Umbilical cord (tissue), 1 donor: ENCODE measurements at regions not wholly inside any gene's neighbourhood (a gene's known extent, or its start where the extent isn't known, plus 50 kb on each side); places are given as distances from the start of the nearest gene placed in this dataset.
"Not testable (repeated sequence)": the region's sequence is repeated elsewhere in the genome, so short reads cannot be mapped to it uniquely, and the experiment has no call there.

Experiments used
- DNase-seq: peaks from one replicate; pipeline ENCODE4 v3.0.0-alpha.2; 2015; ENCODE audit warnings: low spot score

DNA sequence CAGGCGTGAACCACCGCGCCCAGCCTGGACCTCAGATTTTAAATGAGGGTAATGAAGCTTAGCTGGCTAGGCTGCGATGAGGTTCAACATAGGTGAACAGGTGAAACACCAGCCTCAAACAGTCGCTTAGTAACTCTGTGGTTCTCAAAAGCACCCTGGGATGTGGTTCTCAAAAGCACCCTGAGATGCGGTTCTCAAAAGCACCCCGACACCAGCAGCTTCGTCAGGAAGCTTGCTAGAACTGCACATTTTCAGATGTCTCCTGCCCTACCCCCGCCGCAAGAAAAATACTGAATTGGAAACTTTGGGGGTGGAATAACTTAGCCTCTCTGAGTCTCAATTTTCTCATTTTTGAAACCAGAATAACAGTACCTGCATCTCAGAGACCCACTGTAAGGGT, 86.7 kb upstream of the XYLT1 start:
- DNase-seq = no peak

DNA sequence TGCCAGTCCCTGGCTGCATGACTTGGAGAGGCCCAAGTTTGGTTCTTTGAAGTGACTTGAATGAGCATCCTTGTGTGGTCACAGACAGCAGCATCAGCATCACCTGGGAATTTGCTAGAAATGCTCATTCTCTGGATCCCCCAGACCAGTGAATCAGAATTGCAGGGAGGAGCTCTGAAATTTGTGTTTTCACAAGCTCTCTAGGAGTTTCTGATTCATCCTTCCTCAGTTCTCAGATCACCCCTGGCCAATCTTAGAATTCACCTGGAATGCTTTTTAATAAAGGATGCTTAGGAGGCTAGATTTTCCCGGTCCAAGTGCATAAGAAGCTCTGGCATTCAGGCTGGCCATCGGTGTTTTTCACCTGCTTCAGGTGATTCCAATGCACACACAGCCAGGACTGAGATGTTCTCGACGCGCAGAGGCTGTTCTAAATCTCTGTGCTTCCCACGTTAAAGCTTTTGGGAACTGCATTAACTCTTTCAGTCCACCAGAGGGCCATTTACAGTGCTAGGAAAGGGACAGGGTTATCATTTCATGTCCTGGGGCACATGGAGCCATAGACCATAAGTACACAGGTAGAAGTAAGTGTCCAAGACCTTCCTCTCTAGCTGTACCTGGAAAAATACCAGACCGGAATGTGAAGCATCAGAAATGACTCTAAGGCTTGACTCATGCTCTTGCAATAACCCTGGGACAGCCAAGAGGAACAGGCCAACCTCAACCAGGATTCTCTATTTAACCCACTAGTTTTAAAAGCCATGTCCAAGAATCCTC, 85.7 kb upstream of the XYLT1 start:
- peak; percentile 14 for DNase-seq

DNA sequence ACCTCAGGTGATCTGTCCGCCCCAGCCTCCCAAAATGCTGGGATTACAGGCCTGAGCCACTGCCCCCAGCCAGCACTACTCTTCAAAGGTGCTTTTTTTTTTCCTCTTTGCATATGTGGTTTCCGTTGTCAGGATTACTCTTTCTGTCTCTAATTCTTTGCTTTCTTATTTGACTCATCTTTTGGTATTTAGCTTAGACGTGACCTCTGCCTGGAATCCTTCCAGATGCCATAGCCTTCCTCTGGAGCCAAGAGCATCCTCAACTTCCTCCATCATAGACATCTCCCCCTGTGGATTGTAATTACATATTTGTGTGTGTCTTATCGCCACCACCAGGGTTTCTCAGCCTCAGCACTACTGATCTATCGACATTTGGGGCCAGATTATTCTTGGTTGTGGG, 84.4 kb upstream of the XYLT1 start:
- no peak for DNase-seq

DNA sequence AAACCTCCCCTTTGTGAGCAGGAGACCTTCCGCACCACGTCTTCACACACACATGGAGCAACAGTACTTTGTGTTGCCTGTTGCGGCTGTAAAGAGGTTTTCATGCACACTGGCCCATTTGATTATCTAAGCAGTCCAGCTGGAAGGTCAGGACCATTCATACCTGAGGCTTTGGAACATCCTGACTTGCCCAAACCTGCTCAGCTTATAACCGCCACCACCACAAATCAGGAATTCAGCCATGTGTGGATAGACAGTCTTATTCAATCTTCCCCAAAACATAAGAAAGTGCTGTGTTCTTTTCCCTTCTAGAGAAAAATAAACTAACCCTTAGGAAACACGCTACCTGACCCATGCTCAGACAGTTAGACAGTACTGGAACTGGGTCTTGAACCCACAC, 81.6 kb upstream of the XYLT1 start:
- DNase-seq = no peak

DNA sequence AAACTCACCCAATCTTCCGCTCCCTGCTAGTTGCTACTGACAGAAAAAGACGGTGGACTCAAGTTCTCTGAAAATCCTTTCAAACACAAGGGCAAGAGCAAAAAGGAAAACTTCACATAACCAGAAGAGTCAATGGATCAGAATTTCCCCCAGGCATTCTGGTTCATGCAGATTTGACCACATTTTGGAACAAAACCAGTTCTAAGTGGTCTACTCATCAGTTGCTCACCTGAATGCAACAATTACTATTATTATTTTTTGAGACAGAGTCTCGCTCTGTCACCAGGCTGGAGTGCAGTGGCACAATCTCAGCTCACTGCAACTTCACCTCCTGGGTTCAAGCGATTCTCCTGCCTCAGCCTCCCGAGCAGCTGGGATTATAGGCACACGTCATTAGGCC, 80.9 kb upstream of the XYLT1 start:
- not testable (repeated sequence) for DNase-seq

DNA sequence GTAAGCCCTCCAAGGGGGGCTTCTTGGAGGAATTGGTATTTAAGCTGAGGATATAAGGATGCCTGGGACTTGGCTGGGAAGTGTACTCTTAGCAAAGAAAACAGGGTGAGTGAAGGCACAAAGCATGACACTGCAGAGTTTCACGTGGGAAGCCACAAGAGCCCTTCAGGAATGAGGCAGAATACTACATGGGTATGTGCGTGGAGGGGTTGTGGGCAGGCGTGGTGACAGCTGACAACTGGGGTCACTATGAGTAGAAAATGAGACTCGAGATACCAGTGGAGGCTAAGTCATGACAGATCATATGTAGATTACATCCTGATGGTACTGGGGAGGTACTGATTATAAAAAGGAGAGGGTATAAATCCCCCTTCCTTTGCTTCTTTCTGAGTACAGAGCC, 78.1 kb upstream of the XYLT1 start:
- DNase-seq = no peak

DNA sequence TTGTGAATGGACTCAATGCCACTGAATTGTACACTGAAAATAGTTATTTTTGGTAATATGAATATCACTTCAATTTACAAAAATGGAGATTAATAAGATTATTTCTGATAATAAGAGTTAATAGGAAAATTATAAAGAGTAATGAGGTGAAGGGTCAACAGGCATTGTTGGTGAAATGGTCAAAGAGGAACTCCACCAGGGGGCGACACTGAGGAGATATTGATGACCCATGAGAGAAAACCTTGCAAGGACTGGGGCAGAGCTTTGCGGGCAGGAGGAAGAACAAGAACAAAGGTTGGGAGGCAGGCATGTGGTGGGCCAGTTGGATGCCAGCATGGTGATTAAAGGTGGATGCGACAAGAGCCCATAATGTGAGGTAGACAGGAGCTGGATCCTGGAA, 74.0 kb upstream of the XYLT1 start:
- DNase-seq = no peak

DNA sequence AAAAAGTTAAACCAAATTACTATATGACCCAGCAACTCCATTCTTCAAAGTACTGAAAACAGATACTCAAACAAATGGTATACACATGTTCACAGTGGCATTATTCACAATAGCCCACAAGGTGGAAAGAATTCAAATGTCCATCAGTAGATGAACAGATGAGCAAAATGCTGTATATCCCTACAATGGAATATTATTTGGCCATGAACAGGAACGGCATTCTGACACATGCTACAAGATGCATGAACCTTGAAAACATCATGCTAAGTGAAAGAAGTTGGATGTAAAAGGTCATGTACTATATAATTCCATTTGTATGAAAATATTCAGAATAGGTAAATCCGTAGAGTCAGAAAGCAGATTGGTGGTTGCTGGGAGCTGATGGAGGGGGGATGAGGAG, 73.5 kb upstream of the XYLT1 start:
- no peak for DNase-seq

DNA sequence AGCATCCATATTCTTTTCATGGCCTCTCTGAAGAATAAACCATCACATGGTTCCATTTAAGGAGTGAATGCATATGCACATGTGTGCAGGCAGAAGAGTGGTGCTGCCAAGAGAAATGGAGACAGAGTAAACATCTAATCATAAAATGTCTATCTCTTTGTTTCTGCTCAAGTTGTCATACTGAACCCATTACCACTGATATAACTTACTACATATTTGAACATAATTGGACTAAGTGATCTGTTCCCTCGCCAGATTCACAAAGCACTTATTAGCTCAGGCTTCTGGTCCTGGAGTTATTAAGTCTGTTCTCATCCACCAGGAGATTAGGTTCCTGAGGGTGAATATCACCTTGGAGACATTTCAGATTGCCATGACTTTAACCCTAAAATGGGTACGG, 72.3 kb upstream of the XYLT1 start:
- DNase-seq = no peak

DNA sequence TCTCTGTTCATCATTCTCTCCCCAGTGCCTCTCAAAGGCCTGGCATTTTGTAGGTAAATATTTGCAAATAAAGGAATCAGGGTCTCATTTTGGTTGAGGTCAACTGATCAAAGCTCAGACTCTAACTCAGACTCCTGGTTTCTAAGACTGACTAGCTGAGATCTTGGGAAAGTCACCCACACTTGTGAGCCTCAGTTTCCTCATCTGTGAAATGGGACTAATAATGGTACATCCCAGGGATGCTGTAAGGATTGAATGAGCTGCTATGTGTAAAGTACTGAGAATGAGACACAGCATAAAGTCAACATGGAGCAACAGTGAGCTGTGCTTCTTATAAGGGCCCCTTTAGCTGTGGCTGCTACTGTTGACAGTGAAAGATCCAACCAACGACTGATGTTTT, 70.6 kb upstream of the XYLT1 start:
- DNase-seq = no peak

DNA sequence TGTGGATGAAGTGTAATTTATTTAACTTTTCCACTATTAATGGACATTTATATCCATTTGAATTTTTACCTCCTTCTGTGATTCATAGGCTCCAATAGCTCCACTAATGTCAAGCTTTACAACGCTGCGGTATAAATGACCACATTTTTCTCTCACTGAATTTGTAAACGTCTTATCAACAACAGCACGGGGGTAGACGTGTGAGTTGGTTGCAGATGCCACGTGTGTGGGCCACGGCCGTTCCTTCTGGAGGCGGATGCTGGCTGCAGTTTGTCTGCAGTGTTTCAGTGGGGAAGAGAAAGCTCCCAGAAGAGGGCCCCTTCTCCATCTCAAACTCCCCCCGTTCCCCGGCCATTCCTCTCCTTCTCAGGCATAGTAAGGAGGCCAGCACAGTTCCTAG, 68.2 kb upstream of the XYLT1 start:
- no peak for DNase-seq

DNA sequence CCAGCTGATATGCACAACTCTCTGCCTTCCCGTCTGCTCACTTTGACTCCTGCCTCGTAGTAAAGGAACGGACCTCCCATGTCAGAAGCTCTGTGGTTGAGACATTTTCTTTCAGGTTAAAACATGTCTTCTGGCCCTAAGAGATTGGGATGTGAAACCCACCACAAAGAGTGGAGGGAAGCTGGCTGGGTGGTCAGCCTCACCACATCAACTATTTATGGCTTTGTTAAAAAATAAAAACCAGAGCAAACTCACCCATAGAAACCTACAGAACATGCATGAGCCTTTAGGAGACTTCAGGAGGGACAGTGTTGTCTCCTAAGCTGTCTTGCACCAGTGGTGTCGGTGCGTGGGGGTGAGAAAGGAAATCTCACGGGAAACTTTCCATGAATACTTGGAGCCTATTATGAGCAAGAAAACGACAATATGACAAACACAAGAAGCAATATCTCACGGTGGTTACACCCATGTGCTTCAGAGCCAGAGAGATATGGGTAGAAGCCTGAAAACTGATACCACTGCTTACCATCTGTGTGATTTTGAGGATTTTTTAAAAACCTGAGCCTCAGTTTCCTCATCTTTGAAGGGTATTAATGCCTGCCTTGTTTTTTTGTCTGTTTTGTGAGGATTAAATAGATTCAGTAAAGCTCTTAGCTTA, 61.7 kb upstream of the XYLT1 start:
- DNase-seq = no peak

DNA sequence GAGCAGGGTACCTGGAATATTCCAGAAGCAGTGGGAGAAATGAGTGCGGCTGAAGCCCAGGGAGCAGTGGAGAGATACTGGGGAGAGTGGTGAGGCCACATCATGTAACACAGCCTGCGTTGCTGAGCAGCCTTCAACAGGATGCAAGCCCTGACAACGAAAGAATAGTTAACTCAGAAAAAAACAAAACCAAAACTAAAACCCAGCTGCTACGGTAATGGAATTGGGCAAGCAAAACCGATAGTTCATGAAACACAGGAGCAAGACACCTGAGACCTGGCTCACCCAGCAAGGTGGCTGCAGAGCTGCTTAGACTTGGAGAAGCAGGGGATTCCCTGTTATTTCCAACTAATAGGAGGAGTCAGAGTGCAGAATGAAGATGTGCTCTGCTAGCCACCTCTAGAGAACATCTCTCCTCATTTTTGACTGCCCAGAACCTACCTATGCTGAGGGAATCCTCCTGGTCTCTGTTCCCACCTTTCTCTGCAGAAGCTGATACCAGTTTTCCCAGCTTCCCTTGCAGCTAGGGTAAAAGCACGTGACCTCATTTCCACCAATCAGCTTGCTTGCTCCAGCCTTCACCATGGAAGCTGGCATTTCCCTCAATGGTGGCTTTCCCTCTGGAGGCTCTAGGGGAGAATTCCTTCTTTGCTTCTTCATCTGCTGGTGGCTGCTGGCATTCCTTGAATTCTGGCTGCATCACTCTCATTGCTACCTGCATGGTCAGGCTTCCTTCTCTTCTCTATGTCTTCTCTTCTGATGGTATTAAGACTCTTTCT, 59.4 kb upstream of the XYLT1 start:
- DNase-seq = no peak

DNA sequence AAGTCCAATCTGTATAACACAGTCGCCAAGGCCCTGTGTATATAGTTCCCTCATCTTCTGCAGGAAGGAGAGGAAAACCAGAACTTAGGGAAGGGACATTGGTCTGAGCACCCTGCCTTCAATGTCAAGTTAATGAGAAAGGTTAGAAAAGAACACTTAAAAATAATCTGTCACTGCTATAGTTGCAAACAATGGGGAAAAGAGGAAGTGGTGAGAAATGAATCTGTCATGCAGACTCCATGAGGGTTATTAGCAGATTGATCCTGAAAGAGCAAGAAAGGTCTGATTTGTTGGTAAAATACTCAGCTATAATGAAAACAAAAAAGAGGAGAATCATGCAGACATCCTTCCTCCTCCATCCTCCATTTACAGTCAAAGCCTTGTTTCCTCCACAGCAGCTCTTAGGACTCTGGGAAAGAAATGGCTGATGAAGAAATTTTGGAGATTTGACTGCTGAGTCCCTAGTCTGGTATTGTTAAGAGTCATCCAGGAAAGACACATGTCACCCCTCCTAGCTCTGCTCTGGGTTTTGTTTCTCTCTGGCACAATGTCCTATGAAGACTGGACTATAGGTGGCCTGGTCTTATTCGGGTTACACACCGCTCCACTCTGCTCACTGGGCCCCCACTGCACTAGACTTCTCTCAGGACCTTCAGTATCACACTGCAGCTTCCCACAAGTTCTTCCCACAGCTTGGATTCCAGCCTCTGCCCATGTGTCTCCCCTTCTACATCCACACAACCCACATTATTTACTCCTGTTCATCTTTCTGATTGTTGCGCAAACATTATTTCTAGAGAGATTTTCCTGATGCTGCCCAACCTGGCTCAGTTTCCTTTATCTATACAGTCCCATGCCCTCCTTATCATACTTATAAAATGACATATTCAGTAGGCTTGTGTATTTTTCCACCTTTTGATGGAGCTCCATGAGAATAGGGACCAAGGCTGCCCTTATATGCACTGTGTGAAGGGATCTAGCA, 56.5 kb upstream of the XYLT1 start:
- no peak for DNase-seq

DNA sequence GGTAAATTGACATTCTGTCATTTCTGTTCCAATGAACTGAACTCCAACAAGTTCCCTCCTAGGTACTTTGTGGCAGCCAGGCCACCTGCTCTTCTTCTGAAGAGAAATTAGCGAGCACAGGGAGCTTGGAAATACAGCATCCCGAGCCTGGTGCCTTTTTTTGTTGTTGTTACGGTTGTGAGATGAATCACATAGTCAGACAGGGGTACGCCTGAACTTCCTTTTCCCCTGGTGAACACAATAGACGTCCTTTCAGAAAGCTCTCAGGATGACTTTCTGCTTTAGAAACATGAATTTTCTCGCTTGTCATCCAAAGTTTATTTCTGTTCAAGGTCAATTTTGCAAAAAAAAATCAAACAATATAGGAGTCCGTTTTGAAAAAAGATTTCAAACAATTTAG, 53.9 kb upstream of the XYLT1 start:
- no peak for DNase-seq

DNA sequence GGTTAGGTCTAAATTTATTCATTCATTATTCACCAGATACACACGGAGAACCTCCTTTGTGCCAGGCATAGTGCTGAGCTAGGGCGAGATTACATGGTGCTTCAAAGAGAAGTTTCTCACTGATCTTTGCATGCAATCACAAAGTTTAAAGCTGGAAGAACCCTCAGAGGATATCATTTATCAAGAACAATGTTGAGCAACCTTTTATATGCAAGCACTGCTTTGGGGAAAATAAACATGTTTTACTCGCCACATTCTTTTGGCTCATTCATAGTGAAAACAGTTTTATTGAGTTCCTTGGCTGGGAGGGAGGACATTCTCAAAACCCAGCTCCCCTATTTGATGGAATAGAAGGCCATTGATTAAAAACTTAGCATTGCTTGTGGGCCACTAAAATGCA, 49.8 kb upstream of the XYLT1 start:
- DNase-seq = peak; percentile 60
